ENCODE measurements at regions not wholly inside any gene's neighbourhood (a gene's known extent, or its start where the extent isn't known, plus 50 kb on each side); places are given as distances from the start of the nearest gene placed in this dataset.
A peak's percentile ranks its signal among the peaks of the same experiment; 100 is the strongest.

- peak; percentile 43 for TF ChIP-seq HNF4G (IDR thresholded peaks at IDR 0.05; ENCODE audit: borderline replicate concordance, low read depth, low read length)
- no peak for TF ChIP-seq HNF4G (CRISPR knock-in tag; IDR thresholded peaks at IDR 0.05; ENCODE audit: borderline replicate concordance, low read depth)
- TF ChIP-seq RXRB (CRISPR knock-in tag; IDR thresholded peaks at IDR 0.05; ENCODE audit: borderline replicate concordance), result 0 out of 2 replicates have a peak, but pooled peaks have one; percentile 19
- 0 out of 2 replicates have a peak, but pooled peaks have one; percentile 34 for TF ChIP-seq ESRRA (CRISPR knock-in tag; IDR thresholded peaks at IDR 0.05; ENCODE audit: low read depth)
- 0 out of 2 replicates have a peak, but pooled peaks have one; percentile 11 for TF ChIP-seq ZGPAT (CRISPR knock-in tag; IDR thresholded peaks at IDR 0.05)
- TF ChIP-seq ARID3A (IDR thresholded peaks at IDR 0.05; ENCODE audit: low read depth, low read length), result peak; percentile 20; the same call in 1 of the 2 replicates
- no peak for TF ChIP-seq MXD4 (CRISPR knock-in tag; IDR thresholded peaks at IDR 0.05)
- TF ChIP-seq CEBPG (CRISPR knock-in tag; IDR thresholded peaks at IDR 0.05), result peak; percentile 66
- no peak for TF ChIP-seq PCBP1 (IDR thresholded peaks at IDR 0.05; ENCODE audit: borderline replicate concordance, low read depth, low read length)
- TF ChIP-seq ZNF296 (CRISPR knock-in tag; conservative IDR thresholded peaks at IDR 0.05), result no peak
- TF ChIP-seq HMG20A (CRISPR knock-in tag; IDR thresholded peaks at IDR 0.05; ENCODE audit: borderline replicate concordance), result peak; percentile 21; the same call in 1 of the 2 replicates
- no peak for TF ChIP-seq ZNF563 (CRISPR knock-in tag; IDR thresholded peaks at IDR 0.05)
- no peak for TF ChIP-seq ZFP91 (CRISPR knock-in tag; IDR thresholded peaks at IDR 0.05; ENCODE audit: borderline replicate concordance)
- TF ChIP-seq GATAD2A (CRISPR knock-in tag; IDR thresholded peaks at IDR 0.05), result peak; percentile 58
- no peak for TF ChIP-seq ZNF34 (CRISPR knock-in tag; IDR thresholded peaks at IDR 0.05; ENCODE audit: borderline replicate concordance)
- TF ChIP-seq ZBTB10 (CRISPR knock-in tag; IDR thresholded peaks at IDR 0.05; ENCODE audit: borderline replicate concordance), result no peak
- no peak for TF ChIP-seq ZNF558 (CRISPR knock-in tag; IDR thresholded peaks at IDR 0.05; ENCODE audit: borderline replicate concordance)
- 0 out of 2 replicates have a peak, but pooled peaks have one; percentile 13 for TF ChIP-seq RARA (CRISPR knock-in tag; IDR thresholded peaks at IDR 0.05)
- TF ChIP-seq TFDP2 (CRISPR knock-in tag; IDR thresholded peaks at IDR 0.05), result 0 out of 2 replicates have a peak, but pooled peaks have one; percentile 14
- peak; percentile 37; the same call in 1 of the 2 replicates for TF ChIP-seq SOX5 (CRISPR knock-in tag; IDR thresholded peaks at IDR 0.05; ENCODE audit: borderline replicate concordance)
These were observed 99.4 kb upstream of the S1PR1 start (continued) for GRCh38 chr1:101137144-101138126.

All from HepG2 (cell line).